HL-60/S4 (cell line): ENCODE measurements at regions not wholly inside any gene's neighbourhood (a gene's known extent, or its start where the extent isn't known, plus 50 kb on each side); places are given as distances from the start of the nearest gene placed in this dataset.

Source experiments
- in situ Hi-C: fragments of 300-500 bp; cut with MboI; formaldehyde crosslinking; loops from 2 replicates; pipeline ENCODE4 v1.14.3; 2022; ENCODE audit warnings: low sequenced_read_pairs

DNA sequence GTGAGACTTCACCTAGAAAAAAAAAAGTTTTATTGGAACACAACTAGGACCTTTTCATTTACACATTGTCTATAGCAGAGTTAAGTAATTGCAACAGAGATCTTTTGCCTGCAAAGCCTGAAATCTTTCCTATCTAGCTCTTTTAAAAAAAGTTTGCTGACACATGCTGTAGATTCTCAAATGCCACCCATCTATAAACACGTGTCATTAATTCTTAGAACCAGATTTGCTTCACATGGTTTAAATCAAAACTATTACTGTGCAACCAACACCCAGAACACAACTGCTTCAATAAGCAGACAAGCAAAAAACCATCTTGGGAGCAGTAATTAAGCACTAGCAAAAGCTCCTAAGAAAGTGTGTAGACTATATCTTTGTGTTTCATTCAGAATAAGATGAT, 55.0 kb downstream of the OXSM start:
- in situ Hi-C loops = no loop called here

DNA sequence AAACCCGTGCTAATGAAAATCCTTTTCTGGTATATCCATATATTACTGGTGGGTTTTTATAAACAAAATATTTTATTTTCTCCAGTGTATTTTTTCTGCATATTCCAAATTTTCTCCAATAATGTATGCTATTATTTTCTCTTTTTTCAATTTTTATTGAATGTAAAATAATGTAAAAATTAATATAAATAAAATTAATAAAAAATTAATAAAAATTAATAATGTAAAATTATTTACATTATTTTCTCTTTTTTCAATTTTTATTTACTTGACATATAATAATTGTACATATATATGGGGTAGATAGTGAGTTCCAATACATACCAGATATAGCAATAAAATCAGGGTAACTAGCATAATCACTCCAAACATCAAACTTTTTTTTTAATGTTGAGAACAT, 56.4 kb downstream of the OXSM start:
- in situ Hi-C loops = no loop called here

DNA sequence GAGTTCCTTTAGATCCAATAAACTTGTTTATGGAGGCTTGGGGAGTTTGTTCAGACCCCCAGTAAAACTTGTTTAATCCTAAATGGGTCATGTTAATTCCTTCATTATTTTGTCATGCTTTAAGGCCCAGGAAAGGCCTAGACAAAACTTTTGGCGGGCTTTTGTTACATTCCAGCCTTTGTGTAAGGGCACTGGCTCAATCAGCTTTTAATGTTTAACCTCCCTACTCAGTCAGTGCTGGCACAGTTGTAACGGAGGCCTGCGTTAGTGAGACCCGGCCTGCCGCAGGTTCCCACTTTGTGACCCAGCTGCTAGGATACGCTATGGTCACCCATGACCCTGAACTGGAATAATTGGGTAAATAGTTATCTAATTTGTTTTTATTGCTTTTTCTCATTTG, 59.2 kb downstream of the OXSM start:
- in situ Hi-C loops = no loop called here

GRCh38 chr3:25849641-25850385, 59.9 kb downstream of the OXSM start:
- in situ Hi-C loops = loop anchor here (10.0 kb wide), 1 partner anchor 205 kb away; no protein-coding TSS in a partner anchor

DNA sequence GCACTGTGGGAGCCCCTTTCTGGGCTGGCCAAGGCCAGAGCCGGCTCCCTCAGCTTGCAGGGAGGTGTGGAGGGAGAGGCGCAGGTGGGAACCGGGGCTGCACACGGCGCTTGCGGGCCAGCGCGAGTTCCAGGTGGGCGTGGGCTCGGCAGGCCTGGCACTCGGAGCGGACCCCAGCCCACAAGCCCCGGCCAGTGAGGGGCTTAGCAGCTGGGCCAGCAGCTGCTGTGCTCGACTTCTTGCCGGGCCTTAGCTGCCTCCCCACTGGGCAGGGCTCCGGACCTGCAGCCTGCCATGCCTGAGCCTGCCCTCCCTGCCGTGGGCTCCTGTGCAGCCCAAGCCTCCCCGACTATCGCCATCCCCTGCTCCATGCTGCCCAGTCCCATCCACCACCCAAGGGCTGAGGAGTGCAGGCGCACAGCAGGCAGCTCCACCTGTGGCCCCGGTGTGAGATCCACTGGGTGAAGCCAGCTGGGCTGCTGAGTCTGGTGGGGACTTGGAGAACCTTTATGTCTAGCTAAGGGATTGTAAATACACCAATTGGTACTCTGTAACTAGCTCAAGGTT, 61.9 kb downstream of the OXSM start:
- in situ Hi-C loops = loop anchor here (10.0 kb wide), 1 partner anchor 207 kb away; no protein-coding TSS in a partner anchor

GRCh38 chr3:25854214-25854613, 64.3 kb downstream of the OXSM start:
- in situ Hi-C loops = loop anchor here (10.0 kb wide), 1 partner anchor 209 kb away; no protein-coding TSS in a partner anchor

- in situ Hi-C loops = loop anchor here (10.0 kb wide), 1 partner anchor 210 kb away; no protein-coding TSS in a partner anchor
These were observed 64.7 kb downstream of the OXSM start for GRCh38 chr3:25854635-25855034.

DNA sequence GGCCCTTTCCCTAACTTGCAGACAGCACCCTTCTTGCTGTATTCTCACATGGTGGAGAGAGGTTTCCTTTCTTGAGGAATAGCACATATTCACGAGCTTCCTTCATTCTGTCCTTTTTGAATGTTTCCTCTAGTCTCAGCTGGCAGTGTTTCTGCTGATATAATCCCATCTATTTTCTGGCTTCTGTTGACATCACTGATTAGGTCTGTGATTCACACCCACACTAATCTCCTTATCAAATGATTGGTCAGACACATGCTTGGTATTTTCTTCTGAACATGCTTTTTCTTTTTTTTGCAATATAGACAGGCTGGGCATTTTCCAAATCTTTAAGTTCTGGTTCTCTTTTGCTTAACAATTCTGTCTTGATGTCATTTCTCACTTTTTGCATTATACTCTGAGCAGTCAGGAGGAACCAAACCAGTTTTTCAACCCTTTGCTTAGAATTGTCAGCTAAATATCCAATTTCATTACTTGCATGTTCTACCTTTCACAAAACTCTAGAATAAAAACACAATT, 65.4 kb downstream of the OXSM start:
- in situ Hi-C loops = loop anchor here (10.0 kb wide), 1 partner anchor 211 kb away; no protein-coding TSS in a partner anchor

GRCh38 chr3:25856902-25857518, 67.1 kb downstream of the OXSM start:
- in situ Hi-C loops = loop anchor here (10.0 kb wide), 1 partner anchor 212 kb away; no protein-coding TSS in a partner anchor

- in situ Hi-C loops = no loop called here
These were observed 71.7 kb downstream of the OXSM start for GRCh38 chr3:25861566-25861965.

GRCh38 chr3:25863011-25863415, 73.1 kb downstream of the OXSM start:
- in situ Hi-C loops = no loop called here

GRCh38 chr3:25863416-25863959, 73.6 kb downstream of the OXSM start:
- in situ Hi-C loops = no loop called here

- in situ Hi-C loops = no loop called here
These were observed 80.6 kb downstream of the OXSM start for GRCh38 chr3:25870452-25870851.

- in situ Hi-C loops = no loop called here
These were observed 82.4 kb downstream of the OXSM start for GRCh38 chr3:25872200-25872877.

GRCh38 chr3:25883492-25883891, 93.6 kb downstream of the OXSM start:
- in situ Hi-C loops = no loop called here

DNA sequence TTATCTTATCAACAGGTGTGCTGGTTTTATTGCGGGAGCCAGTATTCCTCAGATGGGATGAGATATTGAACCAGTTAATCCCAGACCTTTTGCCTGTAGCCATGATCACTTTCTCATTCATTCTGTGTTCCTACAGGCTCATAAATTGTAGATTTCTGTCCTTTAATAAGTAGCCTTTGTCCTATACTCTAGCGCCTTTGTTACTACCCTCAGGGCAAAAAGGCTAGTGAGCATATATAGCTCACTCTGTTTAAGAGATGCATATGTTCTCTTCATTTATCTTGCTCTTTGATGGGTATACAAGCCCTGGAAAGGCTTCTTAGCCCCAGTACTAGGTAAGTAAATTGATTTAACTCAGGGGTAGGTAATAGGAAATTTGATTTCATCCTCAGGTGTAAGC, 95.1 kb downstream of the OXSM start:
- in situ Hi-C loops = no loop called here

DNA sequence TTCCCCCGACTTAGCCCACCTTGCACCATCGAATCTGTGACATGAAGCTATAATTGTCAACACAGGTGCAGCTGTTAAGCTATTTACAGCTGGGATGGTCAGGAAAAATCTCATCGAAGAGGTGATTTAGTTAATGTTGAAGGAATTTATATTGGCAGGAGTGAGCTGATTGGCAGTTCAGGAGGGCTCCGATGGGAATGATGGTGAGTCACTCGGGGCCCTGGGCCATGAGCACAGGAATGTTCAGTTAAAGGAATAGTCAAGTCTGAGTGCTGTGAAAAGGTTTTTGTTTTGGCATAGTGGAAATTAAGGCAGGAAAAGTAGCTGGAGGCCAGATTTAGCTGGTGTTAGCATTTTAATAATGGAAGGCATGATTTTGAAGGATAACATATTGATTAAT, 95.7 kb downstream of the OXSM start:
- in situ Hi-C loops = no loop called here

DNA sequence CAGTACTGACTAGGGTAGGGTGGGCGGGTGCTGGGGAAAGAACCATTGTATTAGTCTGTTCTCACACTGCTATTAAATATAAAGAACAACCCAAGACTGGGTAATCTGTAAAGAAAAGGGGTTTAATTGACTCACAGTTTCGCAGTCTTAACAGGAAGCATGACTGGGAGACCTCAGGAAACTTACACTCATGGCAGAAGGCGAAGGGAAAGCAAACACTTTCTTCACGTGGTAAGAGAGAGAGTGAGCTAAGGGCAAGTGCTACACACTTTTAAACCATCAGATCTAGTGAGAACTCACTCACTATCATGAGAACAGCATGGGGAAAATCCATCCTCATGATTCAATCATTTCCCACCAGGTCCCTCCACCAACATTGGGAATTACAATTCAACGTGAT, 98.0 kb downstream of the OXSM start:
- in situ Hi-C loops = no loop called here

GRCh38 chr3:25888892-25889524, 99.1 kb downstream of the OXSM start:
- in situ Hi-C loops = no loop called here

- in situ Hi-C loops = no loop called here
These were observed 99.6 kb downstream of the OXSM start for GRCh38 chr3:25889525-25889917.
